Fibroblast of pulmonary artery (primary cell): ENCODE measurements at regions not wholly inside any gene's neighbourhood (a gene's known extent, or its start where the extent isn't known, plus 50 kb on each side); places are given as distances from the start of the nearest gene placed in this dataset.

Source experiments
- DNase-seq: peaks from one replicate; pipeline ENCODE4 v3.0.0-alpha.2; 2010; ENCODE audit warnings: low read depth
- H3K4me3 ChIP-seq: replicated peaks from 2 replicates; pipeline ENCODE4 v1.5.1; 2011; ENCODE audit warnings: low read depth, mild to moderate bottlenecking, control low read depth, low read length, moderate library complexity
- CTCF ChIP-seq: IDR thresholded peaks from 2 replicates; pipeline ENCODE4 v1.5.1; 2011; ENCODE audit warnings: mild to moderate bottlenecking, control low read depth, low read length, inconsistent platforms; ENCODE audit errors: missing control alignments

- H3K4me3 ChIP-seq, result no peak overlapping the region
- no peak for DNase-seq
- no peak for TF ChIP-seq CTCF
Observed at GRCh38 chr11:11780858-11781257, 60.9 kb upstream of the USP47 start.

- DNase-seq, result no peak
- no peak for TF ChIP-seq CTCF
- H3K4me3 ChIP-seq, result no peak overlapping the region
Observed at GRCh38 chr11:11779975-11780374, 61.8 kb upstream of the USP47 start.

- H3K4me3 ChIP-seq, result no peak overlapping the region
- DNase-seq, result no peak
- no peak for TF ChIP-seq CTCF
Observed at GRCh38 chr11:11777897-11778296, 63.9 kb upstream of the USP47 start.

GRCh38 chr11:11776714-11777113 lies 65.1 kb upstream of the USP47 start:
- DNase-seq, result no peak
- H3K4me3 ChIP-seq, result no peak overlapping the region
- no peak for TF ChIP-seq CTCF

GRCh38 chr11:11774928-11775327 lies 66.8 kb upstream of the USP47 start:
- TF ChIP-seq CTCF, result no peak
- H3K4me3 ChIP-seq, result no peak overlapping the region
- DNase-seq, result no peak

- no peak for TF ChIP-seq CTCF
- no peak for DNase-seq
- H3K4me3 ChIP-seq, result no peak overlapping the region
Observed at GRCh38 chr11:11772865-11773515, 68.8 kb upstream of the USP47 start.

DNA sequence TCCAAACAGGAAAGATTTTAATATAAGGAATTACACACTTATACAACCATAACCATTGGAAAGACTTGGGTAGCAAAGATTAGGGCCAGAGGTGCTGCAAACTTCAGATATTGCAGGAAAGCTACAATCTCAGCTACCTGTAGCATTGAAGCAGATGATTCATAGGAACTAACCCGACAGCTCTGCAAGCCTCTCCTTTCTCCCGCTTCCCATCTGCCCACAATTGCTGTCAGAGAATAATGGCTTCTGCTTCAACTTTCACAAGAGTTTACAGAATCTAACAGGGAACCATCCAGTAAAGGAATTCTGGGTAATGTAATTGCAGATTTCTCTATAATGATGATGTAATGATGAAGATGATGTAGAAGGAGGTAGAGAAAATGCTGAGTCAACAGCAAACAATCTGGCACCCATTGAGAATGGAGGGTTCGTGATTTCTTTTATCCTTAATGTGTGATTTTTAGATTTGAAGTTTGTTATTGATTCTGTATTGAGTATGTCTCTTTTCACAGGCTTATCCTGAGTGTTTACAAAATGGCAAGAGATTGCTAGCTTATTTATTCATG lies 70.8 kb upstream of the USP47 start:
- DNase-seq, result no peak
- no peak for TF ChIP-seq CTCF
- no peak overlapping the region for H3K4me3 ChIP-seq
